Progenitor cell of endocrine pancreas (in vitro differentiated cells): ENCODE measurements at regions not wholly inside any gene's neighbourhood (a gene's known extent, or its start where the extent isn't known, plus 50 kb on each side); places are given as distances from the start of the nearest gene placed in this dataset.

Source experiments
- DNase-seq: peaks from one replicate; pipeline ENCODE4 v3.0.0; 2021; ENCODE audit warnings: low spot score; ENCODE audit not compliant: unreplicated experiment
- H3K27ac Mint-ChIP-seq: 2 replicates; pipeline ENCODE4 v1.8.0; 2021; ENCODE audit warnings: mild to moderate bottlenecking, moderate library complexity, mixed read lengths
- H3K27me3 Mint-ChIP-seq: 2 replicates; pipeline ENCODE4 v1.8.0; 2021; ENCODE audit warnings: mixed read lengths
- H3K36me3 Mint-ChIP-seq: 2 replicates; pipeline ENCODE4 v1.8.0; 2022; ENCODE audit warnings: mixed read lengths; ENCODE audit not compliant: insufficient read depth
- H3K4me1 Mint-ChIP-seq: 2 replicates; pipeline ENCODE4 v1.8.0; 2021; ENCODE audit warnings: low read depth, mixed read lengths
- H3K4me3 Mint-ChIP-seq: 2 replicates; pipeline ENCODE4 v1.8.0; 2021; ENCODE audit warnings: low read depth, mild to moderate bottlenecking, moderate library complexity, mixed read lengths
- H3K9me3 Mint-ChIP-seq: 2 replicates; pipeline ENCODE4 v1.8.0; 2021; ENCODE audit warnings: low read depth, mixed read lengths
- CTCF ChIP-seq: fragments of 200-600 bp; sonication (generic); IDR thresholded peaks from one replicate; pipeline ENCODE4 v1.5.0; 2021; ENCODE audit warnings: antibody characterized with exemption, mild to moderate bottlenecking; ENCODE audit not compliant: unreplicated experiment

GRCh38 chr14:31937730-31938346 lies 139.3 kb upstream of the ARHGAP5 start:
- TF ChIP-seq CTCF, result no peak
- Mint-ChIP-seq H3K27me3 (no peaks in the 10 kb centered on the region), H3K4me1 (peaks cover 19% of the 10 kb centered on the region), H3K9me3 (no peaks in the 10 kb centered on the region), H3K4me3 (no peak overlapping the region), H3K27ac (no peak overlapping the region), H3K36me3 (no peaks in the 10 kb centered on the region)
- DNase-seq, result no peak

- H3K9me3 Mint-ChIP-seq, result no peaks in the 10 kb centered on the region
- no peak overlapping the region for H3K4me3 Mint-ChIP-seq
- no peak for DNase-seq
- no peak for TF ChIP-seq CTCF
- no peaks in the 10 kb centered on the region for H3K36me3 Mint-ChIP-seq
- H3K27ac Mint-ChIP-seq, result peak overlapping the region; percentile 33
- H3K27me3 Mint-ChIP-seq, result no peaks in the 10 kb centered on the region
- peaks cover 35% of the 10 kb centered on the region for H3K4me1 Mint-ChIP-seq
These were observed 137.2 kb upstream of the ARHGAP5 start for GRCh38 chr14:31939934-31940333.

- no peak overlapping the region for H3K27ac Mint-ChIP-seq
- peaks cover 30% of the 10 kb centered on the region for H3K4me1 Mint-ChIP-seq
- no peaks in the 10 kb centered on the region for H3K9me3 Mint-ChIP-seq
- DNase-seq, result no peak
- TF ChIP-seq CTCF, result no peak
- H3K4me3 Mint-ChIP-seq, result no peak overlapping the region
- no peaks in the 10 kb centered on the region for H3K36me3 Mint-ChIP-seq
- peaks cover 2% of the 10 kb centered on the region for H3K27me3 Mint-ChIP-seq
These were observed 135.6 kb upstream of the ARHGAP5 start for GRCh38 chr14:31941487-31941886.

GRCh38 chr14:31942166-31942841 lies 134.8 kb upstream of the ARHGAP5 start:
- no peak for TF ChIP-seq CTCF
- Mint-ChIP-seq H3K9me3 (no peaks in the 10 kb centered on the region), H3K36me3 (no peaks in the 10 kb centered on the region), H3K27me3 (peaks cover 7% of the 10 kb centered on the region), H3K4me3 (no peak overlapping the region), H3K4me1 (peaks cover 30% of the 10 kb centered on the region), H3K27ac (peak overlapping the region; percentile 73)
- no peak for DNase-seq

- H3K27me3 Mint-ChIP-seq, result peaks cover 17% of the 10 kb centered on the region
- H3K9me3 Mint-ChIP-seq, result no peaks in the 10 kb centered on the region
- no peak for TF ChIP-seq CTCF
- H3K36me3 Mint-ChIP-seq, result no peaks in the 10 kb centered on the region
- DNase-seq, result no peak
- H3K4me3 Mint-ChIP-seq, result no peak overlapping the region
- peaks cover 30% of the 10 kb centered on the region for H3K4me1 Mint-ChIP-seq
- H3K27ac Mint-ChIP-seq, result no peak overlapping the region
These were observed 133.8 kb upstream of the ARHGAP5 start for GRCh38 chr14:31943217-31943799.
